Endothelial cell of umbilical vein (primary cell): ENCODE measurements at regions not wholly inside any gene's neighbourhood (a gene's known extent, or its start where the extent isn't known, plus 50 kb on each side); places are given as distances from the start of the nearest gene placed in this dataset.

ENCODE experiments used
- BruUV-seq: library from RNA; stranded (reverse); fragments of 400-500 nt; replicated peaks from 2 replicates; lab custom pipeline; 2021; lab: Mats Ljungman, UMichigan
- CTCF ChIA-PET: fragments of 300-600, 350-600 bp; sonication (Branson Sonifier 250); formaldehyde crosslinking; loops from one replicate; lab custom pipeline; 2021; ENCODE audit warnings: antibody characterized with exemption, inconsistent platforms; lab: Charles Lee
- POLR2A ChIA-PET: fragments of 300-600, 350-600 bp; sonication (Branson Sonifier 250); formaldehyde crosslinking; loops from one replicate; lab custom pipeline; 2021; ENCODE audit warnings: antibody characterized with exemption, inconsistent platforms; lab: Charles Lee
- DNase-seq: peaks from one replicate; pipeline ENCODE4 v3.0.0-alpha.2; 2011; ENCODE audit warnings: low read depth, low spot score
- FAIRE-seq: peaks from 2 replicates; lab custom pipeline; 2011; peaks lifted over from hg19 to GRCh38; lab: Jason Lieb, UNC
- H2AFZ ChIP-seq: 2 replicates; pipeline ENCODE4 v1.6.0; 2012; ENCODE audit warnings: low read depth, low read length, control low read depth, inconsistent platforms
- H3K27ac ChIP-seq: 2 replicates; pipeline ENCODE4 v1.5.1; 2011; ENCODE audit warnings: low read depth, mild to moderate bottlenecking, control low read depth, low read length, moderate library complexity; ENCODE audit not compliant: insufficient read depth
- H3K27me3 ChIP-seq, 2 experiments: 2 replicates each; pipeline versions ENCODE4 v1.6.0 to v1.6.1; 2011; ENCODE audit warnings: low read length in 2 of 2, mixed read lengths in 1 of 2; ENCODE audit not compliant: control insufficient read depth in 2 of 2, insufficient read depth in 2 of 2
- H3K36me3 ChIP-seq, 2 experiments: 2 replicates in 1 of 2; 3 replicates in 1 of 2; pipeline ENCODE4 v1.5.1; 2011; ENCODE audit warnings: low read length in 2 of 2, mild to moderate bottlenecking in 1 of 2, moderate library complexity in 1 of 2; ENCODE audit not compliant: control insufficient read depth in 2 of 2, insufficient read depth in 2 of 2; ENCODE audit errors: extremely low read depth in 1 of 2
- H3K4me1 ChIP-seq: 3 replicates; pipeline ENCODE4 v1.5.1; 2011; ENCODE audit warnings: mild to moderate bottlenecking, low read length; ENCODE audit not compliant: control insufficient read depth, insufficient read depth; ENCODE audit errors: extremely low read depth
- H3K4me2 ChIP-seq: 2 replicates; pipeline ENCODE4 v1.6.1; 2011; ENCODE audit warnings: low read length, control low read depth, mixed read lengths; ENCODE audit not compliant: insufficient read depth
- H3K4me3 ChIP-seq, 3 experiments: fragments of 200-600 bp in 1 of 3; sonication (generic), shearing (Covaris generic) in 1 of 3; replicated peaks in 1 of 3; 2 replicates each; pipeline ENCODE4 v1.5.1; 2011 to 2016; ENCODE audit warnings: control low read depth in 3 of 3, low read length in 3 of 3, mild to moderate bottlenecking in 2 of 3, inconsistent platforms in 1 of 3, low read depth in 1 of 3, moderate library complexity in 1 of 3; ENCODE audit not compliant: insufficient read depth in 1 of 3
- H3K79me2 ChIP-seq: 2 replicates; pipeline ENCODE4 v1.6.0; 2012; ENCODE audit warnings: low read length, inconsistent platforms; ENCODE audit not compliant: control insufficient read depth, insufficient read depth
- H3K9ac ChIP-seq: replicated peaks from 2 replicates; pipeline ENCODE3; 2011; ENCODE audit warnings: low read length, control low read depth; ENCODE audit not compliant: insufficient read depth; ENCODE audit errors: extremely low read depth
- H3K9me1 ChIP-seq: replicated peaks from 3 replicates; pipeline ENCODE4 v1.6.0; 2011; ENCODE audit warnings: mild to moderate bottlenecking, low read length; ENCODE audit not compliant: control insufficient read depth, insufficient read depth; ENCODE audit errors: extremely low read depth
- H3K9me3 ChIP-seq: replicated peaks from 2 replicates; pipeline ENCODE4 v1.5.1; 2012; ENCODE audit warnings: low read length, inconsistent platforms; ENCODE audit not compliant: control insufficient read depth, insufficient read depth
- H4K20me1 ChIP-seq: replicated peaks from 2 replicates; pipeline ENCODE3; 2011; ENCODE audit warnings: mild to moderate bottlenecking, low read length; ENCODE audit not compliant: control insufficient read depth, insufficient read depth; ENCODE audit errors: extremely low read depth
- CTCF ChIP-seq, 2 donors: IDR thresholded peaks; 1 replicate in 1 of 2; 2 replicates in 1 of 2; pipeline ENCODE4 v1.5.1; 2011; ENCODE audit warnings: low read length in 2 of 2, mild to moderate bottlenecking in 2 of 2, moderate library complexity in 2 of 2, control low read depth in 1 of 2, inconsistent platforms in 1 of 2, low read depth in 1 of 2; ENCODE audit not compliant: insufficient read depth in 1 of 2; ENCODE audit errors: extremely low read depth in 1 of 2
- EZH2 ChIP-seq: IDR thresholded peaks from 2 replicates; pipeline ENCODE4 v1.6.1; 2012; ENCODE audit warnings: borderline replicate concordance, low read depth, mild to moderate bottlenecking, moderate library complexity, low read length, inconsistent platforms; ENCODE audit not compliant: severe bottlenecking
- FOS ChIP-seq: IDR thresholded peaks from 2 replicates; pipeline ENCODE4 v1.6.1; 2011; ENCODE audit warnings: mild to moderate bottlenecking, low read length, moderate library complexity, borderline replicate concordance; ENCODE audit not compliant: insufficient read depth
- GATA2 ChIP-seq: IDR thresholded peaks from 2 replicates; pipeline ENCODE4 v1.7.0; 2011; ENCODE audit warnings: low read depth, mild to moderate bottlenecking, moderate library complexity, mixed read lengths, low read length; ENCODE audit not compliant: insufficient read length, insufficient read depth
- JUN ChIP-seq: IDR thresholded peaks from 2 replicates; pipeline ENCODE4 v1.6.1; 2011; ENCODE audit warnings: borderline replicate concordance, low read depth; ENCODE audit not compliant: insufficient read length, insufficient read depth
- MAX ChIP-seq: IDR thresholded peaks from 2 replicates; pipeline ENCODE4 v1.6.1; 2011; ENCODE audit not compliant: insufficient read depth, insufficient read length
- MYC ChIP-seq: IDR thresholded peaks from one replicate; pipeline ENCODE4 v1.6.1; 2011; ENCODE audit warnings: mild to moderate bottlenecking, low read depth, low read length
- POLR2A ChIP-seq: IDR thresholded peaks from 2 replicates; pipeline ENCODE4 v1.6.1; 2012; ENCODE audit warnings: low read depth, mild to moderate bottlenecking, control low read depth, low read length
- POLR2AphosphoS5 ChIP-seq: IDR thresholded peaks from 2 replicates; pipeline ENCODE4 v1.6.1; 2012; ENCODE audit warnings: low read depth, mild to moderate bottlenecking, control low read depth, low read length, moderate library complexity; ENCODE audit not compliant: insufficient read depth
- dilution Hi-C: fragments of 300-500 bp; cut with MboI; formaldehyde crosslinking; loops from one replicate; pipeline ENCODE4 v1.15.0; 2019; ENCODE audit warnings: low sequenced_read_pairs; ENCODE audit not compliant: extremely low pct_ligation_motif_present
- intact Hi-C: fragments of 100-400 bp; cut with micrococcal nuclease; formaldehyde crosslinking; loops from one replicate; pipeline ENCODE4 v1.10.0; 2022

GRCh38 chr13:79679334-79679733 is 198.4 kb downstream of the NDFIP2 start:
- H3K9me1 ChIP-seq = no peaks in the 10 kb centered on the region
- no peaks in the 10 kb centered on the region for H3K79me2 ChIP-seq
- peak; percentile 58 for FAIRE-seq
- intact Hi-C loops (loop anchor here (1.0 to 10.0 kb wide), 11 partner anchors 97 to 1338 kb away; no protein-coding TSS in a partner anchor), dilution Hi-C loops (no loop called here)
- TF ChIP-seq JUN (no peak), CTCF (IDR thresholded peaks at IDR 0.05; ENCODE audit: extremely low read depth in 1 of 2, insufficient read depth in 1 of 2, low read depth in 1 of 2, low read length in 2 of 2) (peak; percentile 70 to 80)
- peak overlapping the region; percentile 34 for H2AFZ ChIP-seq
- H3K36me3 ChIP-seq = no peaks in the 10 kb centered on the region
- no peak overlapping the region for H3K9ac ChIP-seq
- no peaks in the 10 kb centered on the region for H4K20me1 ChIP-seq
- H3K4me2 ChIP-seq = no peak overlapping the region
- no peaks in the 10 kb centered on the region for H3K9me3 ChIP-seq
- no peak overlapping the region for H3K4me3 ChIP-seq
- H3K27ac ChIP-seq = no peak overlapping the region
- BruUV-seq = no TSS peak
- POLR2A ChIA-PET = interaction anchor here (0.7 to 1.2 kb wide), 2 partner anchors 257 to 1338 kb away, joined by 3 read pairs; no protein-coding TSS in a partner anchor
- DNase-seq = peak; percentile 83
- CTCF ChIA-PET = interaction anchor here (0.5 to 3.4 kb wide), 65 partner anchors 9 to 1372 kb away, joined by 3 to 57 read pairs (median 4); partner anchors contain the start of gene SPRY2
- H3K27me3 ChIP-seq = no peaks in the 10 kb centered on the region
- no peaks in the 10 kb centered on the region for H3K4me1 ChIP-seq

GRCh38 chr13:79678100-79678499 is 197.1 kb downstream of the NDFIP2 start:
- CTCF ChIA-PET = interaction anchor here (1.1 to 3.4 kb wide), 11 partner anchors 8 to 1339 kb away, joined by 3 to 57 read pairs (median 15); no protein-coding TSS in a partner anchor
- no peak overlapping the region for H3K9ac ChIP-seq
- H3K9me3 ChIP-seq = no peaks in the 10 kb centered on the region
- no peak overlapping the region for H3K4me3 ChIP-seq
- no peak overlapping the region for H3K4me2 ChIP-seq
- no peaks in the 10 kb centered on the region for H3K79me2 ChIP-seq
- dilution Hi-C loops (no loop called here), intact Hi-C loops (loop anchor here (2.0 to 10.0 kb wide), 7 partner anchors 194 to 1284 kb away; no protein-coding TSS in a partner anchor)
- BruUV-seq = no TSS peak
- no peak for DNase-seq
- H3K9me1 ChIP-seq = no peaks in the 10 kb centered on the region
- no peak overlapping the region for H2AFZ ChIP-seq
- POLR2A ChIA-PET = no interaction called here
- no peak overlapping the region for H3K27ac ChIP-seq
- no peaks in the 10 kb centered on the region for H3K27me3 ChIP-seq
- H3K36me3 ChIP-seq = no peaks in the 10 kb centered on the region
- FAIRE-seq = peak; percentile 15
- no peaks in the 10 kb centered on the region for H4K20me1 ChIP-seq
- TF ChIP-seq GATA2 = no peak
- TF ChIP-seq POLR2A = no peak
- TF ChIP-seq POLR2AphosphoS5 = no peak
- no peak for TF ChIP-seq FOS
- TF ChIP-seq CTCF (IDR thresholded peaks at IDR 0.05; ENCODE audit: extremely low read depth in 1 of 2, insufficient read depth in 1 of 2, low read depth in 1 of 2, low read length in 2 of 2) = no peak
- TF ChIP-seq MAX = no peak
- no peak for TF ChIP-seq EZH2
- no peak for TF ChIP-seq MYC
- no peak for TF ChIP-seq JUN
- H3K4me1 ChIP-seq = no peaks in the 10 kb centered on the region
